CD14-positive monocyte (primary cell): ENCODE measurements at regions not wholly inside any gene's neighbourhood (a gene's known extent, or its start where the extent isn't known, plus 50 kb on each side); places are given as distances from the start of the nearest gene placed in this dataset.

Experiments used
- DNase-seq, 3 donors: peaks; one replicate each; pipeline ENCODE4 v3.0.0-alpha.2; 2011 to 2022
- H2AFZ ChIP-seq: 2 replicates; pipeline ENCODE4 v1.6.0; 2012; ENCODE audit warnings: mild to moderate bottlenecking, low read depth, low read length, inconsistent platforms; ENCODE audit not compliant: insufficient read depth, poor library complexity, severe bottlenecking
- H3K27ac ChIP-seq, 2 donors: 1 replicate in 1 of 2; 2 replicates in 1 of 2; pipeline ENCODE4 v1.5.1; 2012 to 2013; ENCODE audit warnings: low read length in 2 of 2, control low read depth in 1 of 2, inconsistent platforms in 1 of 2, low read depth in 1 of 2, mild to moderate bottlenecking in 1 of 2
- H3K27me3 ChIP-seq, 2 donors: one replicate each; pipeline versions ENCODE4 v1.6.0 to v1.6.1; 2011 to 2013; ENCODE audit warnings: low read length in 2 of 2; ENCODE audit not compliant: control insufficient read depth in 2 of 2, insufficient read depth in 2 of 2
- H3K36me3 ChIP-seq, 2 donors: replicated peaks in 1 of 2; 1 replicate in 1 of 2; 2 replicates in 1 of 2; pipeline versions ENCODE4 v1.5.1 to v1.6.1; 2012 to 2013; ENCODE audit warnings: low read length in 2 of 2, control low read depth in 1 of 2, inconsistent platforms in 1 of 2, mild to moderate bottlenecking in 1 of 2; ENCODE audit not compliant: insufficient read depth in 2 of 2, control insufficient read depth in 1 of 2
- H3K4me1 ChIP-seq, 2 donors: 1 replicate in 1 of 2; 2 replicates in 1 of 2; pipeline versions ENCODE4 v1.5.1 to v1.6.1; 2012 to 2013; ENCODE audit warnings: low read length in 2 of 2, control low read depth in 1 of 2, inconsistent platforms in 1 of 2, mild to moderate bottlenecking in 1 of 2, moderate library complexity in 1 of 2; ENCODE audit not compliant: insufficient read depth in 2 of 2, control insufficient read depth in 1 of 2
- H3K4me2 ChIP-seq: replicated peaks from 2 replicates; pipeline ENCODE3; 2012; ENCODE audit warnings: low read length, moderate library complexity, mild to moderate bottlenecking; ENCODE audit not compliant: poor library complexity, severe bottlenecking; ENCODE audit errors: extremely low read depth
- H3K4me3 ChIP-seq, 3 experiments: fragments of 200-600 bp in 1 of 3; sonication (generic) in 1 of 3; replicated peaks in 1 of 3; 1 replicate in 2 of 3; 2 replicates in 1 of 3; pipeline ENCODE4 v1.5.1; 2011 to 2013; ENCODE audit warnings: low read length in 3 of 3, mild to moderate bottlenecking in 3 of 3, control low read depth in 2 of 3, low read depth in 2 of 3, inconsistent platforms in 1 of 3, moderate library complexity in 1 of 3
- H3K79me2 ChIP-seq: 2 replicates; pipeline ENCODE4 v1.6.0; 2012; ENCODE audit warnings: mild to moderate bottlenecking, control low read depth, inconsistent platforms, low read length, moderate library complexity; ENCODE audit not compliant: insufficient read depth
- H3K9ac ChIP-seq: 2 replicates; pipeline ENCODE4 v1.6.0; 2017; ENCODE audit warnings: low read length, mild to moderate bottlenecking; ENCODE audit not compliant: insufficient read depth, poor library complexity, severe bottlenecking
- H3K9me3 ChIP-seq, 2 donors: replicated peaks in 1 of 2; 1 replicate in 1 of 2; 2 replicates in 1 of 2; pipeline versions ENCODE4 v1.5.1 to v1.6.1; 2012 to 2013; ENCODE audit warnings: low read length in 2 of 2, control low read depth in 1 of 2; ENCODE audit not compliant: control insufficient read depth in 1 of 2, insufficient read depth in 1 of 2
- H4K20me1 ChIP-seq: 2 replicates; pipeline ENCODE4 v1.6.0; 2012; ENCODE audit warnings: mild to moderate bottlenecking, low read length, control low read depth, moderate library complexity; ENCODE audit not compliant: insufficient read depth
- H3K27ac Mint-ChIP-seq, 7 donors: one replicate each; pipeline ENCODE4 v1.8.0; 2020; ENCODE audit warnings: mild to moderate bottlenecking in 7 of 7, mixed read lengths in 7 of 7, moderate library complexity in 6 of 7, inconsistent platforms in 2 of 7
- H3K27me3 Mint-ChIP-seq, 3 donors: one replicate each; pipeline ENCODE4 v1.8.0; 2021 to 2022; ENCODE audit warnings: low read depth in 3 of 3, mild to moderate bottlenecking in 3 of 3, mixed read lengths in 3 of 3, moderate library complexity in 3 of 3, inconsistent platforms in 1 of 3
- H3K36me3 Mint-ChIP-seq, 2 donors: one replicate each; pipeline ENCODE4 v1.8.0; 2020; ENCODE audit warnings: mixed read lengths in 2 of 2, inconsistent platforms in 1 of 2, mild to moderate bottlenecking in 1 of 2
- H3K4me1 Mint-ChIP-seq: one replicate; pipeline ENCODE4 v1.8.0; 2020; ENCODE audit warnings: mild to moderate bottlenecking, mixed read lengths
- H3K4me3 Mint-ChIP-seq, 2 donors: one replicate each; pipeline ENCODE4 v1.8.0; 2020; ENCODE audit warnings: mild to moderate bottlenecking in 2 of 2, mixed read lengths in 2 of 2, moderate library complexity in 1 of 2
- H3K9me3 Mint-ChIP-seq, 7 donors: one replicate each; pipeline ENCODE4 v1.8.0; 2020 to 2022; ENCODE audit warnings: mixed read lengths in 7 of 7, mild to moderate bottlenecking in 6 of 7, moderate library complexity in 6 of 7, inconsistent platforms in 2 of 7
- CTCF ChIP-seq: fragments of 200-600 bp; IDR thresholded peaks from one replicate; pipeline ENCODE4 v1.8.0; 2022; ENCODE audit warnings: antibody characterized with exemption, mild to moderate bottlenecking
- WGBS: methylation state at CpG from one replicate; pipeline ENCODE4 v1.1.5; 2013; ENCODE audit warnings: missing lambda C conversion rate; ENCODE audit not compliant: insufficient coverage; 5-methylcytosine and 5-hydroxymethylcytosine counted together
- intact Hi-C, 2 donors: fragments of 100-400 bp; cut with micrococcal nuclease; formaldehyde crosslinking; loops; one replicate each; pipeline versions ENCODE4 v1.15.0 to v1.15.1; 2023

DNA sequence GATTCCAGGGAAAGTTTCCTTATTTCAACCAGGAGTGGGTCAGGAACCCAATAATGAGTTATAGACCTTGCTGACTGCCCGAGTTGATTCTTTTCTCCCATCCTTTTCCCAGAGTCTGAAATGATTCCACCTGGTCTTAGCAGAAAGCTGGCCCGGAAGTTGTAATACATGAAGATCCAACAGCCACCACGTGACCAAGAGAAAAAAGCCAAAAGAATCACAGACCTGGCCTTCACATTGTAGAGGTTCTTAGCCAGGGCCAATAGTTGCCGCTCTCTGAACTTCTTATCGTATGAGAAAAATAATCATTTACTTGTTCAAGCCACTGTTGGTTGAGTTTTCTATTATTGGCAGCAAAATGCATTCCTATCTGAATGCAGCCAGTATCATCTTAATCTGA, 161.2 kb upstream of the HMGA2 start:
- intact Hi-C loops, result no loop called here
- Histone ChIP-seq H3K4me2 (no peak overlapping the region), H4K20me1 (no peaks in the 10 kb centered on the region), H3K36me3 (no peaks in the 10 kb centered on the region), H3K9me3 (no peaks in the 10 kb centered on the region), H2AFZ (no peak overlapping the region), H3K4me1 (no peaks in the 10 kb centered on the region), H3K27ac (no peak overlapping the region), H3K27me3 (peaks cover 0 to 2% of the 10 kb centered on the region in 2 donors), H3K79me2 (no peaks in the 10 kb centered on the region), H3K4me3 (no peak overlapping the region), H3K9ac (no peak overlapping the region)
- Mint-ChIP-seq H3K36me3 (no peaks in the 10 kb centered on the region), H3K4me1 (peaks cover 5% of the 10 kb centered on the region), H3K9me3 (peaks cover 0 to 6% (median 2%) of the 10 kb centered on the region in 7 donors), H3K4me3 (no peak overlapping the region), H3K27me3 (peaks cover 3 to 11% (median 8%) of the 10 kb centered on the region in 3 donors), H3K27ac (no peak overlapping the region)
- DNase-seq, result no peak
- 100% methylated on average over 1 of the region's 5 CpGs for WGBS
- TF ChIP-seq CTCF, result no peak

GRCh38 chr12:65663648-65664047, 160.6 kb upstream of the HMGA2 start:
- Mint-ChIP-seq H3K36me3 (no peaks in the 10 kb centered on the region), H3K4me3 (no peak overlapping the region), H3K4me1 (peaks cover 6% of the 10 kb centered on the region), H3K9me3 (peaks cover 0 to 6% (median 2%) of the 10 kb centered on the region in 7 donors), H3K27ac (no peak overlapping the region), H3K27me3 (peaks cover 3 to 8% (median 7%) of the 10 kb centered on the region in 3 donors)
- Histone ChIP-seq H3K9ac (no peak overlapping the region), H3K27me3 (peaks cover 0 to 2% of the 10 kb centered on the region in 2 donors), H3K36me3 (no peaks in the 10 kb centered on the region), H4K20me1 (no peaks in the 10 kb centered on the region), H3K4me1 (no peaks in the 10 kb centered on the region), H3K9me3 (no peaks in the 10 kb centered on the region), H3K4me2 (no peak overlapping the region), H3K4me3 (no peak overlapping the region), H3K79me2 (no peaks in the 10 kb centered on the region), H3K27ac (no peak overlapping the region), H2AFZ (no peak overlapping the region)
- intact Hi-C loops, result no loop called here
- DNase-seq, result no peak
- no peak for TF ChIP-seq CTCF
- 90% methylated on average over 5 of the region's 5 CpGs for WGBS
